Stimulated activated CD4-positive, alpha-beta T cell treated with anti-CD3 and anti-CD28 coated beads, Interleukin-1b, Interleukin-23, amount 100 ng/mL, for 4 hours (primary cell): ENCODE measurements at regions not wholly inside any gene's neighbourhood (a gene's known extent, or its start where the extent isn't known, plus 50 kb on each side); places are given as distances from the start of the nearest gene placed in this dataset.

Experiments
- DNase-seq, 2 donors: peaks; one replicate each; pipeline ENCODE4 v3.0.0-alpha.2; 2020; ENCODE audit warnings: low read depth in 2 of 2

DNA sequence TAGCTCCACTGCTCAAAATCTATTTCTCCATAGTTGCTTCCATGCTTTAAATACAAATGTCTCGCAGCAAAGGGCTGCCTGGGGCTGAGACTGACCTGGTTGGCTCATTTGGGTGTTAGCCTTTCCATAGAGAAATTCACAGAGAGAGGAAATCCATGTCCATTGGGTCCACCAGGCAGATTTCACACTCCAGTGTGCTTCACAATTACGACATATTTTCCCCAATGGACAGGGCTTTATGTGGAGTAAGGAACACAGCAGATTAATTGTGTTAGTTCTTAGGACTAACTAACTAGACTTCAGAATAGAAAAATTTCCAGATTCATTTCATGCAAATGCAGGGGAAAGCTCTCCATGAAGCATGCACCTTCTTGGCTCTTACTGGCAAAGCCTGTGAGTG lies 180.7 kb downstream of the FBXO15 start:
- DNase-seq, result no peak

DNA sequence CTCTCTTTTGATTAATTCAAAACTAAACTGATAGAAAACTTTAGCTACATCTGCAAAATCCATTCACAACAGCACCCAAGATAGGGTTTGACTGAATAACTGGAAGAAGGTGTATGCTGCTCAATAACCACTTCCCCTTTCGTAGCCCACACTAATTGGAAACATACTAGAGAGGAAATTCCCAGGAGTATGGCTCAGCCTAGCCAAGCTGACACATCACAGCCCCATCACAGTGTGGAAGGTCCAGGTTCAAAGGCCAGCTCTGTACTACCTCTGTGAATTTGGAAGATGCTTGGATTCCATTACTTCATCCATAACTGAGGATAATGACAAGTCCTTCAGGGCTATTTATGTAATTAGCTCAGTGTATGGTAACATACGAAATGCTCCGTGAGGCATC lies 185.4 kb downstream of the FBXO15 start:
- no peak for DNase-seq

DNA sequence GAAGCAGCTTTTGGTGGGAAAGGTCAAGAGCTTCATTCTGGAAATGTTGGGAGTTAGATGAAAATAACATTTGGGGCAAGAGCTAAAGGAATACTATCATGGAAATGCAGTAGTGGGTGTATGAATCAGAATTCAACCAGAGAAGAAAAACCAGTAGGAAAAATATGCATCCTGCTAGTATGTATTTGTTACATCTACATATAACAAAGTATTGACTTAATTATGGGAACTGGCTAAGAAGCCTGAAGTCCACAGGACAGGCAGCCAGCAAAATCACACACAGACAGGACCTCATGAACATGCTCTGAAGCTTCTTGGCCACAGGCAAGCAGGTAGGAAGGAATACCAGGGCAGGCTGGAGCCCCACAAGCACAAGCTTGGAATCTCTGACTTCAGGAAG lies 185.8 kb downstream of the FBXO15 start:
- no peak for DNase-seq

DNA sequence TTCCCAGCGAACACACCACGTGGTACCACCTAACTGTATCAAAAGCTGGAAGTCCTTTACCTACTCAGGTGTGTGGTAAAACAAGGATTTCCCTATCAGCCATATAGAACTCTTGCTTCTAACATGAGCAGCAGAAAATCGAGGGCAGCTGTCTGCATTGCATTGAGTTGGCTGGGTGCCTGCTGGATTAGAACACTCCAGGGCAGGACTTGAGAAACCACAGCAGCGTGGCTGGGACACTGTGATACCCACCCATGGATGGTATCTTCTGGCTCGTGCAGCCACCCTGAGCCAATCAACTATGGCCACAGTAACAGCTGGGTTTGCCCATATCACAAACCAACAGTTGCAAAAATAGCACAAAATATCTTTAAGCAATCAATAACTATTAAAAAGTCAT lies 188.3 kb downstream of the FBXO15 start:
- DNase-seq, result no peak

DNA sequence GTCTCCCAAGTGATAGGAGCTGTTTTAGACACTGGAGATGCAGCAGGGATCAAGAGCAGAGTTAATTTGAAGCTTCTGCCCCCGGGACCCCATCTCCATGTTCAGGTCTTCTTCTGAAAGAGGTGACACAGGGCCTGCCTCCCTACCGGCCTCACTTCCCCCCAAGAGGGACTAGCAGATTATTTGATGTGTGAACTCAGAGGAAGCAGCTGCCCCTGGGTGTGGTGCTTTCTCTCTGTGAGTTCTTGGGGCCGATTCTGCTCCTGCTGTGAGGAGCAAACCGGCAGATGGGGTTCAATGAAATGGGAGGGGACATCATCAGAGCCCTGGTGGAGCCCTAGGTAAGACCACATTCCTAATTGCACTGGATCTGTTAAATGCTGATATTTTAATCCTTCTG lies 193.4 kb downstream of the FBXO15 start:
- no peak for DNase-seq

DNA sequence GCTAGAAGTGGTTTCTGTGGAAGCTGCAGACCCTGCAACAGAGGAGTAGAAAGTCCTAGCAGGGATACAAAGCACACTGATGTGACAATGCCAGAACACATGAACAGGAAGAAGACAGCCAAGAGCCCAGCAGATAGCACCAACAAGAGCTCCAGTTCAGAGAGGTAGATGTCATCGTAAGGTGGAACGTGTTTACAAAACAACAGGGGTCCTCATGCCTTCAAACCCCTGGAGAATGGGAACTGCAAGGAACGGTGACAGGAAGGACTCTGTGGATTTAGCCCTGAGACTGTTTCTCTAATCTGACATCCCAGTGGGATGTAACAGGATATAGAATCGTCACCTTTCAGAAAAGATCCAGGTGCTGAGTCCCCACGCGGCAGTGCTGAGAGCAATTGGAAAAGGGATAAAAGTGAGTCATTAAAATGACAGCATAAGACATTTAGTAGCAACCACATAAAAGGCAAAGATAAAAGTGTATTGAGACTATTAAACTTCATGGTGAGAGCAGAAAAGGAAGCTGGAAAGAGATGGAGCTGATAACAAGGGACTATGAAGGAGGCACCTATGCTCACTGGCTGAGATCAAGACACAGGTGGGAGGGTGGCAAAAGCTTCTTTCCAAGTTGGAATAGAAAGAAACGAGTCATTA lies 195.2 kb downstream of the FBXO15 start:
- no peak for DNase-seq

DNA sequence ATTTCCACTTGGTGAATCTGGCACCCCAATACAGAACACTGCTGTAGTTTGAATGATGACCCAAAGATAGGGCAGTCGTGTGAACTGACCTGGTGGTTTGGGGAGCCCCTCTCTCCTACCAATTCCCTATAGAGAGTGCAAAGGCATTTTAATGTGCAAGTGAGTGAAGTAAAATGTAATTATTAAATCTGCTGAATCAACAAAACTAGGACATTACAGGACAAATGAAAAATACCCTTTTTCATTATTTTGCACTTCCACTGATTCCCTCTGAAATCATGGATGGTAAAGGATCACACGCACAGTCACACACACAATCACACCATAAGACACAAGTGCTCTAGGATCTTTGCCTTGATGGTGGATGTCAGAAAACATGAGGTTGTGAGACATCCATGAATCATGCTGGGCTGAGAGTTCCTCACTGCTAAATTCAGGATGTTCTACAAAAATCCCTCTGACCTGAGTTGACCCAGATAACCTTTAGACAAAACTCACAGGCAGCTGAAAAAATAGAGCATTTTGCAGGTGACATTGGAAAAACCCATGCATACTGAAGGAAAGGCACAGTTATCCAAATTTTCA lies 197.4 kb downstream of the FBXO15 start:
- no peak for DNase-seq

DNA sequence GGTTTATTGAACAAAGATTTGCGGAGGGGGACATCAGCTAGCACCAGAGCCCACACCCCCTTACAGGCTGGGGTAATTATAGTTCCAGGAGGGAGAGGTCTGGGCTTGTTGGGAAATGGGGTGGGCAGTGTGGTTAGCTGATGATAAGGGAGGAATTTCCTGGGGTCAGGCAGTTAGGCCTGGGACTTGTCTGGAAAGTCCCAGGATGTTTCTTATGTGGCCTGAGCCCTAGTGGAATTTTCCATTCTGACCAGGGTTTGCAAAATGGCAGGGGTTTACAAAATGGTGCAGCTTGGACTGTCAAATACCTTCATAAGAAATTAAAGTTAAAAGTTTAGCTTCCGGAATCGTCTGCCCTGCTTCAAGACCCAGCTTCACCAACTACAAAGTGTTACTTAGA lies 199.1 kb downstream of the FBXO15 start:
- no peak for DNase-seq

DNA sequence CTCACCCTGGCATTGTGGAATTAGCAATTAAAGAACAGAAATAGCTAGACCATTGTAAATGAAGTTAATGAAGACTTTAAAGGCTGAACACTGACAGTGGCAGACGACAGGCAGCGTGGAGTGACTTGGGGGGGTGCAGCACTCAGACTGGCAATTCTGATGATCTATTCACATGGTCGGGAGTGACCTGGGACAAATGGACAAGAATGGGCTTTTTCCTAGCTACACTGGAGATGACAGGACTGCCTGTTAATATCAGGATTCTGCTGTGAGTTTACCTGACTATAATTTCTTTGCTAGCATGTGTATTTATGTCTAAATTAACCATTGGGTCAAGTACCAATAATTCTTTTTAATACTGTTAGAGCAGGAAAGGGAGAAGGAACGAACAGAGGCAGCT lies 199.6 kb downstream of the FBXO15 start:
- DNase-seq, result no peak

DNA sequence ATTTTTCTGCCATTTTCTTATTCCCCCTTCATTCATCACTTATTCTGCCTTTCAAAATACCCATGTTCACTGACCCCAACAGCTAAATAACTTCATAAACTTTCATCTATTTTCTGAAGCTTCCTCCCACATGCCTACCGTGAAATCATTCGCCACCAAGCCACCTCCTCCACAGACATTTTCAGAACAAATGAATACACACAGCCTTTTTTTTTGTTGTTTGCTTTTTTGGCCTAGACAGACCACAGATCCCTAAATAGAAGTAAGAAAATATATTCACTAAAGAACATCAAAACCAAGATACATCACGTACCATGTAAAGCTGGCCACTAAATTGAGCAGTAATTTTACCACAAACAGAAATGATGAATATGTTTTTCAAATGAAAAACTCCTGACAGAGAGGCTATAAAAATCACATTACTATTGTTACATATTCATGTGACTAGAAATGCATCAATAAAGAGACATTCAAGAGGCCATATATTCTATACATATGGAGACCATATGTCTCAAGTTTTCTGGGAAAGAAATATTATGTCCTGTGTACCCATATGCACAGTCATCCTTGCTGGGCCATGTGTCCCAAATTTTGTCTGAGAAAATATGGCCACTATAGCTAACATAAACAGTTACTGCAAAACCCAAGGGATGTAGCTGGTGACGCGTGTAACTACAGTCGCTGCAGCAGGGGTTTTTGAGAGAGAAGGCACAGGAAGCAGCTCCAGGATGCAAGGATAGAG lies 200.3 kb downstream of the FBXO15 start:
- DNase-seq, result no peak

DNA sequence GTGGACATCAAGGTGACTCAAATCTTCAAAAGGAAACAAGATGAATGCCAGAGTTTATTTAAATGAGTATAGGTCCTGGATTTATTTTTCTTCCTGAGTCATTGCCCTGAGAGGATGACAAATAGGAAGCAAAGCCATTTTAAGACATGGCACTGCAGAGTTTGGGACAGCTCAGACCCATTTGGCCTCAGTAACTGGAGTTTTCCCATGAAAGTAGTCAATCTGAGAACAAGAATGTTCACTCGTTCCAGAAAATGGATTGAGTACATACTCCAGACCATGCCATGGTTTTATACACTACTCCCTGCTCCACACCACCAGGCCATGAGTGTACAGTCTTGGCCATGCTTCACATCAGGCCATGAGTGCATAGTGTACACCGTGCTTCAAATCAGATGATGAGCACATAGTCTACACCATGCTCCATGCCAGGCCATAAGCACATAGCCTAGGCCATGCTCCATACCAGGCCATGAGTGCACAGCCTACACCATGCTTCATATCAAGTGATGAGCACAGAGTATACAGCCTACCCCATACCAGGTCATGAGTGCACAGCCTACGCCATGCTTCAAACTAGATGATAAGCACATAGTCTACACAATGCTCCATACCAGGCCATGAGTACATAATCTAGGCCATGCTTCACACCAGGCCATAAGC lies 202.4 kb downstream of the FBXO15 start:
- no peak for DNase-seq

DNA sequence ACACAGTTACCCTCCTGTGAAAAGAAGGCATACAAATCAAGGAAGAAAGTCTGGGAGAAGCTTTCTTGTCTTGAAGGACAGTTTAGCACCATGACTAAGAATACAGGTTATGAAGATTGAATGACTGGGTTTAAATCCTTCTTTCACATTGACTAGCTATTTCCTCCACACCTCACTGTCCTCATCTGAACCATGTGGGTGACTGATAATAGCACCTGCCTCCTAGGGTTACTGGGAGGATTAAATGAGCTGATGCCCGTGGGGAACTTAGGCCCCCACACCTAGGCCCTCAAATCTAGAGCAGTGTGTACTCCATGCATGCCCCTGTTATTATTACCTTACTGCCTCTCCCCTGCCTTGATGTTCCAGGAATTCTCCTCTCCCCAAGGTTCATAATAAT lies 202.9 kb downstream of the FBXO15 start:
- DNase-seq, result no peak

DNA sequence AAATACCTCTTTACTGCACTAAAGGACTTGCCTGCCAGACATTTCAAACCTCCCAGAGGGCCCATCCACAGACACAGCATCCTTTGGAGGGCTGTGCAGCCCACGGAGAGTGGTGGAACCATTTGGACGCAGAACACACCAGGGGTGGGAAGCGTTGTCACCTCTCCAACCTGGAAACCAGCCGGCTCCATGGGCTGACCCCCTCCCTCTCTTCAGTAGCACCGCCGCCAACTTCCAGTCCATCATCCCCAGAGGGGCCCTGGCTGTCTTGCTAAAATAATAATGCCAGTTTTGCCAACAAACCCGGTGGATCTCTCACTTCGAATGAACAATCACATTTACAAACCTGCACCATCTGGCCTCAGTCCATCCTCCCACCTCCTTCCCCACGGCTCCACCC lies 203.9 kb downstream of the FBXO15 start:
- DNase-seq, result no peak

DNA sequence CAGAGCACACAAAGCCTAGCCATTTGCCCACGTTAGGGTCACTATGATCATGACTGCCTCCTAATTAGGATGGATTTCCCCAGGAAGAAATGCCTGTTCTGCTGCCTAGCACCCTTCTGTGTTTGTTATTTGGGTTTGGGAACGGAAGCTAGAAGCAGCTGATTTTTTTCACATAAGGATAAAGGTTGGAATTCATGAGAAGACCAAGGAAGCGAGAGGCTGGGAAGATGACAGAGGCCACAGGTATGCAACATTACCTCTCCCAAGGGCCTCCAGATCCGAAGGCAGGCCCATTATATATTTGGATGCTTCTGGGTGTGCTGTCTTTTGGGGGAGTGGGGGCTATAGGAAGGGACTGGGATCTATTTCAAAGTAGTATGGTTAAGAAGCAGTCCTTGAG lies 204.7 kb downstream of the FBXO15 start:
- DNase-seq, result no peak

DNA sequence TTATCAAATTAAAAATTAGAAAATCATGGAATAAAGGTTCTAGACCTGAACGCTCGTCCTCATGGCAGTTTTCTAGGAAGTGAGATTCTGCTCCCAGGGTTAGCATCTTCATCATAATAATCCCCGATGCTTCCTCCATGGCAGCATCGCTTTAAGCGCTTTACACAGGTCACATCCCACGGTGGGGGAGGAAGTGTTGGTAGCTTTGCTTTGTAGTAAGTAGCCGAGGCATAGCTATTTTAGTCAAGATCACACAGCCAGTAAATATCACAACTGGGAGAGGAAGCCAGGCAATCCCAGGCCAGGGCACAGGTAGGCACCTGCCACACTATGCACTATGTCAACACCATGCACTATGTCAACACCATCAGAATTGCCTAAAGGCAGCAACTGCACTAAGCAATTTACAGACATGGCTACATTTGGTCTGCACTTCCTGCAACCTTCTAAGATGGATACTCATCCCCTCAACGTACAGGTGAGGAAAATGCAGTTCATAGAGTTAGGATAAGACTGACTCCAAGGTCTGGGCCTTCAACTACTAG lies 205.5 kb downstream of the FBXO15 start:
- no peak for DNase-seq

DNA sequence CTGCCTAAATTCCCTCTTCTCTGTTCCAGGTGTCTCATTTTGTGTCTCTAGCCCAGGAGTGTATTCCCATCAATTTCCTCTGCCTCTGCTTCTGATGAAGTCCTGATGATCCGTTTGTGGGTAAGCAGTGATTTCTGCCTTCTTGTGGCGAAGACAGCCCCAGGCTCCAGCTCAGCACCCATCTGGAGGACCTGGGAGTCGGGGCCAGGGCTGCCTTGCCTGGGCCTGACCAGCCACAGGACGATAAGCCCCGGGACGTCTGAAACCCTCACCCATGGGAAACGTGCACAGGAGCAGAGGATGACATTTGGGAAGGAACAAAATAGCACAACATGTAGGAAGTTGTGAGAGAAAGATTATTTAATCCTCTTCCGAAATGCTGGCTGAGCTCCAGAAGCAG lies 206.9 kb downstream of the FBXO15 start:
- DNase-seq, result no peak

DNA sequence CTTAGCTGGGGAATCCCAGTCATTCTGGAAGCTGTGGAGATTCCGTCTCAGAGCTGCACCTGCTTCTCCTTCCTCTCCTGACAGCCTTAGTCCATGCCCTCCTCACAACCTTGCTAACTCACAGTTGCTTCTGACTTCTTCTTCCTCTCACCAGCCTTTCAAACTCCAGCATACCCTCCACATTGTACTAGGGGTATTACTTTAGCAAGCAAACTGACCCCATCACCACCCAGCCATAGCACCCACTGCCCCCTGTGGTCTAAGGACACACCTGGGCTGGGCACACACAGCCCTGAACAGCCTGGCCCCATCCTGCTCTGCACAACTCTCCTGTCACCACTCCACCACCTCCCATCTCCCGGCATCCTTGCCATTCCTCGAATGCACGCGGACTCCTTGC lies 208.2 kb downstream of the FBXO15 start:
- no peak for DNase-seq

DNA sequence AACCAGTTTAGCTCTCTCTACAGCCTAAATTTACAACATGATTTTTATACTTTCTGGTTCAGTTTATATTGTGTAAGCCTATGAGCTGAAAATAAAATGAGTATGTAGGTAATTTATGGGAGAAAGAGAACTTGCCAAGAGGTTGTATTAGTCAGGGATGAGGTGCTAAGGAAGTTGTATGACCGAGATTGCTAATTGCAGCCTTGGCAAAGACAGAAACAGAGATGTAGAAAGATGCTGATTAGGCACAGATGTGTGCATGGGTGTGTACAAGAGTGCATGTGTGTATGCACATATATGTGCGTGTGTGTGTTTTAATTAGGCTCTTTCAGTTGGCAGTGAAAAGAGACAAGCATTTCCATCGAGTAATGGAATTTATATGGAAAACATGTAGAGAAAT lies 213.9 kb downstream of the FBXO15 start:
- no peak for DNase-seq

DNA sequence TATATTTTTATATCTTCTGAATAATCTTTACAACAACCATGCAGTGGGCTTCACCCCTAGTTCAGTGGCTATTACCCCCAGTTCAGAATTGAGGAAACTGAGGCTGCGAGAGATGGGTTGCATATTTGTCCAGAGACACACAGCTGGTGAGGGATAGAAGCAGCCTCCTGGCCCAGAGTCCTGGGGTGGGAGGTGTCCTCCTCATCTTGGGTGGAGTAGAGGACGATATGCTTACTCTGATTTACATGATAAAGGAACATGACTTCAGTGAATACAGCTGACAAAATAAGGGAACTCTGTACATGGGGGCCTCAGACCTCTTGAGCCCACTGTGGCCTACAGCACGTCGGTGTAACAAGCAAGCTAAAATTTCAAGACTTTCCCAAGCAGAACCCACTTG lies 214.7 kb downstream of the FBXO15 start:
- DNase-seq, result no peak

DNA sequence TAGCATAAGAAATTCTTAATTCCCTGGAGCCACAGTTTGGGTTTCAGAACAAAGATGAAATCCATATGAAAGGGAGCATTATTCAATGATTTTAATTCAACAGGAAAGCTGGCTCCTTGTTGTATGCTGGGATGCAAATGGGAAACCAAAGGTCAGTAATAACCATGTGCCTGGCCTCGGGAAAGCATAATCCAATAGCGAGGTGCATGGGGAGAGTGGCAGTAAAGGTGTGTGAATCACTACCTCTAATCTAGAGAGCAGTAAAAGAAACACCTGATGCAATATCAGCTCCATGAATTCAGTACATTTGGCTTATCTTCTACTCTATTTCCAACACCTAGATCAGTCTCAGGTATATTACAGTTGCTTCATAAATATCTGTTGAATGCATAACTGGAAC lies 220.1 kb downstream of the FBXO15 start:
- DNase-seq, result no peak

DNA sequence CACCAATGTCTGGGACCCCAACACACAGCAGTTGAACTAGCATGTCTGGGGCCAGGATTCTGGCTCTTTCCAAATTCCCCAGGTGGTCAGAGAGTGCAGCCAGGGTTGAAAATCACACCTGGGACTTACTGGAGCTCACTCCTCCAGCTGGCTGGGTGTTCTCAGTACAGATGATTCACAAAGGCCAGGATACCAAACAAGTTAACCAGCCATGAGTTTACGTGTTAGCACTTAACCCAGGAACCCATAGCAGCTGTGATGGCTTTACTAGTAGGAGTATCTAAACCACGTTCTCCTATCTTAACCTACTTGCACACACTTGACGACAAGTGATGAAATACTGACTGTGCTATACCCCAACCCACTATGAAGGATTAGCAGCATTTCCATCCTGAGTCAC lies 222.8 kb downstream of the FBXO15 start:
- DNase-seq, result no peak

DNA sequence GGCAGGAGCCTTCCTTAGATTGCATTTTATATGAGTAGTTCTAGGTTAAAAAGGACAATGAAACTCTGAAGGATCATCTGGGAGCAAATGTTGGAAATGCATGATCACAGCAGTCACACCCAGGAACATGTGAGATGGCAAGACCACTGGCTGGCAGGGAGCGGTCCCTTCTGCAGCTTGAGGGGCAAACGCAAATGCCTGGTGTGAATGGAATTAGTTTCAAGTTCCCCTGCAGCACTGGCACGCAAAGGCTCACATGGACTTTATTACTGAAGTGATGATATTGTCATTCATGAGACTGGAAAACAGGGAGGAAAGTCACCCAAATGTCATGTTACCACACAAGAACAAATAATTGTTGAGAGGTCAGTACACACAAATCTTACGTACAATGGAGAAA lies 223.3 kb downstream of the FBXO15 start:
- no peak for DNase-seq

DNA sequence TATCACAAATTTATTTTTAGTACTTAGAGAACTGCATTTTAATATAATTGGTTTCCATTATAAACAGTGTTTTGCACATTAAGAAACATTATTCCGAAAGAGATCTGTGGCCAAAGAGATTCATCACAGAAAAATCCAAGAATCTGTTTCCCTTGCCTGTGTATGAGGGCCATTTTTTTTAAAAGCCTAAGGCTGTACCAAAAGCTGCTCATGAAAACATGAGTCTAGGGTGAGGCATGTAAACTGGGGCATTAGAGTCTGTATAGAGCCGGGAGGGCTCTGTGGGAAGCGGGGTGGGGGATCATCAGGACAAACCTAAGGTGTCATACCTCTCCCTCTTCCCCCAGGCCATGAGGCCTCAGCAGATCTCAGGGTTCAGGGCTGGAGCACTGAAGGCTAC lies 223.8 kb downstream of the FBXO15 start:
- no peak for DNase-seq
